ENCODE measurements at regions not wholly inside any gene's neighbourhood (a gene's known extent, or its start where the extent isn't known, plus 50 kb on each side); places are given as distances from the start of the nearest gene placed in this dataset.

GRCh38 chr13:38216181-38216580, 133.5 kb upstream of the UFM1 start:
- no peak for TF ChIP-seq EZH2 (IDR thresholded peaks at IDR 0.05; ENCODE audit: borderline replicate concordance, insufficient read depth, low read length, poor library complexity, severe bottlenecking)
- TF ChIP-seq POLR2AphosphoS5 (IDR thresholded peaks at IDR 0.05), result no peak
- no peak for TF ChIP-seq SMC3 (conservative IDR thresholded peaks at IDR 0.05; ENCODE audit: poor library complexity)
- TF ChIP-seq EP300 (conservative IDR thresholded peaks at IDR 0.05; ENCODE audit: poor library complexity, severe bottlenecking), result no peak
- no peak for TF ChIP-seq TAF1 (IDR thresholded peaks at IDR 0.05; ENCODE audit: low read depth)
- no peak for TF ChIP-seq REST (IDR thresholded peaks at IDR 0.05; ENCODE audit: borderline replicate concordance)
- no peak for TF ChIP-seq RAD21 (conservative IDR thresholded peaks at IDR 0.05)
- H3F3A ChIP-seq (ENCODE audit: insufficient read depth, low read length, poor library complexity, severe bottlenecking), result no peaks in the 10 kb centered on the region
- no peak overlapping the region for H3K4me3 ChIP-seq (ENCODE audit: low read length)
- no peaks in the 10 kb centered on the region for H3K27me3 ChIP-seq (ENCODE audit: insufficient read depth, low read depth, low read length)
- H3K27ac ChIP-seq (ENCODE audit: low read length), result no peak overlapping the region
- no peaks in the 10 kb centered on the region for H3K9me3 ChIP-seq (ENCODE audit: low read length)
- no peak overlapping the region for H3K4me2 ChIP-seq (ENCODE audit: low read length)
- H3K36me3 ChIP-seq (ENCODE audit: insufficient read depth, low read length), result no peaks in the 10 kb centered on the region
- H2AFZ ChIP-seq (ENCODE audit: low read depth, low read length), result no peak overlapping the region
- H3K9ac ChIP-seq (ENCODE audit: low read length), result no peak overlapping the region
- H4K20me1 ChIP-seq (ENCODE audit: insufficient read depth), result no peaks in the 10 kb centered on the region
- H3K79me2 ChIP-seq (replicated peaks; ENCODE audit: insufficient read depth, low read length), result no peaks in the 10 kb centered on the region
- no peaks in the 10 kb centered on the region for H3K9me2 ChIP-seq (ENCODE audit: insufficient read depth, low read length)

GRCh38 chr13:38213314-38213713, 136.3 kb upstream of the UFM1 start:
- Histone ChIP-seq H4K20me1 (ENCODE audit: insufficient read depth) (no peaks in the 10 kb centered on the region), H3K36me3 (ENCODE audit: insufficient read depth, low read length) (no peaks in the 10 kb centered on the region), H3K4me2 (ENCODE audit: low read length) (no peak overlapping the region), H3K9ac (ENCODE audit: low read length) (no peak overlapping the region), H3K9me2 (ENCODE audit: insufficient read depth, low read length) (no peaks in the 10 kb centered on the region), H3K9me3 (ENCODE audit: low read length) (no peaks in the 10 kb centered on the region), H3K4me3 (ENCODE audit: low read length) (no peak overlapping the region), H3F3A (ENCODE audit: insufficient read depth, low read length, poor library complexity, severe bottlenecking) (no peaks in the 10 kb centered on the region), H3K79me2 (replicated peaks; ENCODE audit: insufficient read depth, low read length) (no peaks in the 10 kb centered on the region), H2AFZ (ENCODE audit: low read depth, low read length) (no peak overlapping the region), H3K27ac (ENCODE audit: low read length) (no peak overlapping the region), H3K27me3 (ENCODE audit: insufficient read depth, low read depth, low read length) (no peaks in the 10 kb centered on the region)
- no peak for TF ChIP-seq TAF1 (IDR thresholded peaks at IDR 0.05; ENCODE audit: low read depth)
- no peak for TF ChIP-seq MXI1 (conservative IDR thresholded peaks at IDR 0.05; ENCODE audit: poor library complexity, severe bottlenecking)
- no peak for TF ChIP-seq EP300 (conservative IDR thresholded peaks at IDR 0.05; ENCODE audit: poor library complexity, severe bottlenecking)
- no peak for TF ChIP-seq RAD21 (conservative IDR thresholded peaks at IDR 0.05)
- no peak for TF ChIP-seq SMC3 (conservative IDR thresholded peaks at IDR 0.05; ENCODE audit: poor library complexity)
- no peak for TF ChIP-seq REST (IDR thresholded peaks at IDR 0.05; ENCODE audit: borderline replicate concordance)
- TF ChIP-seq EZH2 (IDR thresholded peaks at IDR 0.05; ENCODE audit: borderline replicate concordance, insufficient read depth, low read length, poor library complexity, severe bottlenecking), result no peak
- TF ChIP-seq, protein P1, sequence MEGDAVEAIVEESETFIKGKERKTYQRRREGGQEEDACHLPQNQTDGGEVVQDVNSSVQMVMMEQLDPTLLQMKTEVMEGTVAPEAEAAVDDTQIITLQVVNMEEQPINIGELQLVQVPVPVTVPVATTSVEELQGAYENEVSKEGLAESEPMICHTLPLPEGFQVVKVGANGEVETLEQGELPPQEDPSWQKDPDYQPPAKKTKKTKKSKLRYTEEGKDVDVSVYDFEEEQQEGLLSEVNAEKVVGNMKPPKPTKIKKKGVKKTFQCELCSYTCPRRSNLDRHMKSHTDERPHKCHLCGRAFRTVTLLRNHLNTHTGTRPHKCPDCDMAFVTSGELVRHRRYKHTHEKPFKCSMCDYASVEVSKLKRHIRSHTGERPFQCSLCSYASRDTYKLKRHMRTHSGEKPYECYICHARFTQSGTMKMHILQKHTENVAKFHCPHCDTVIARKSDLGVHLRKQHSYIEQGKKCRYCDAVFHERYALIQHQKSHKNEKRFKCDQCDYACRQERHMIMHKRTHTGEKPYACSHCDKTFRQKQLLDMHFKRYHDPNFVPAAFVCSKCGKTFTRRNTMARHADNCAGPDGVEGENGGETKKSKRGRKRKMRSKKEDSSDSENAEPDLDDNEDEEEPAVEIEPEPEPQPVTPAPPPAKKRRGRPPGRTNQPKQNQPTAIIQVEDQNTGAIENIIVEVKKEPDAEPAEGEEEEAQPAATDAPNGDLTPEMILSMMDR (IDR thresholded peaks at IDR 0.05; ENCODE audit: poor library complexity, severe bottlenecking), result no peak
- TF ChIP-seq POLR2AphosphoS5 (IDR thresholded peaks at IDR 0.05), result no peak
